Liver (tissue), 8 donors: ENCODE measurements at regions not wholly inside any gene's neighbourhood (a gene's known extent, or its start where the extent isn't known, plus 50 kb on each side); places are given as distances from the start of the nearest gene placed in this dataset.

Experiments
- DNase-seq: peaks from one replicate; pipeline ENCODE4 v3.0.0-alpha.2; 2017; ENCODE audit warnings: low spot score
- H3K27ac ChIP-seq, 2 donors: one replicate each; pipeline ENCODE4 v1.7.0; 2013; ENCODE audit warnings: inconsistent platforms in 2 of 2, low read length in 2 of 2, control low read depth in 1 of 2, low read depth in 1 of 2, mild to moderate bottlenecking in 1 of 2
- H3K27me3 ChIP-seq, 4 donors: one replicate each; pipeline versions ENCODE4 v1.6.1 to v1.7.0; 2013; ENCODE audit warnings: low read length in 3 of 4, inconsistent platforms in 1 of 4, mild to moderate bottlenecking in 1 of 4, moderate library complexity in 1 of 4; ENCODE audit not compliant: control insufficient read depth in 4 of 4, insufficient read depth in 4 of 4
- H3K36me3 ChIP-seq, 4 donors: one replicate each; pipeline versions ENCODE4 v1.6.1 to v1.7.0; 2013; ENCODE audit warnings: low read length in 3 of 4, mild to moderate bottlenecking in 3 of 4, low read depth in 1 of 4, moderate library complexity in 1 of 4; ENCODE audit not compliant: control insufficient read depth in 4 of 4, insufficient read depth in 3 of 4
- H3K4me1 ChIP-seq, 4 donors: one replicate each; pipeline versions ENCODE4 v1.6.1 to v1.7.0; 2013; ENCODE audit warnings: low read length in 3 of 4, mild to moderate bottlenecking in 3 of 4, moderate library complexity in 1 of 4; ENCODE audit not compliant: control insufficient read depth in 4 of 4, insufficient read depth in 4 of 4
- H3K4me3 ChIP-seq, 3 donors: one replicate each; pipeline versions ENCODE4 v1.6.1 to v1.7.0; 2013; ENCODE audit warnings: low read length in 3 of 3, control low read depth in 1 of 3, low read depth in 1 of 3, mild to moderate bottlenecking in 1 of 3
- H3K9ac ChIP-seq, 2 donors: one replicate each; pipeline ENCODE4 v1.7.0; 2013; ENCODE audit warnings: low read length in 2 of 2, mild to moderate bottlenecking in 2 of 2, moderate library complexity in 2 of 2, control low read depth in 1 of 2, low read depth in 1 of 2
- H3K9me3 ChIP-seq, 4 donors: one replicate each; pipeline versions ENCODE4 v1.6.1 to v1.7.0; 2013; ENCODE audit warnings: low read length in 3 of 4; ENCODE audit not compliant: control insufficient read depth in 4 of 4
- CTCF ChIP-seq: fragments of 150-350 bp; IDR thresholded peaks from 2 replicates; pipeline ENCODE4 v1.5.1; 2017; ENCODE audit warnings: improper control_type of control experiment, low read depth, low read length; ENCODE audit not compliant: missing input control
- EGR1 ChIP-seq, 2 donors: IDR thresholded peaks; 2 replicates each; pipeline ENCODE4 v1.6.1; 2016 to 2018; ENCODE audit warnings: antibody characterized with exemption in 2 of 2, low read depth in 2 of 2
- FOXA1 ChIP-seq: IDR thresholded peaks from 2 replicates; pipeline ENCODE4 v1.6.1; 2016; ENCODE audit warnings: antibody characterized with exemption
- GABPA ChIP-seq, 2 donors: IDR thresholded peaks in 1 of 2; conservative IDR thresholded peaks in 1 of 2; 2 replicates each; pipeline ENCODE4 v1.6.1; 2016; ENCODE audit warnings: antibody characterized with exemption in 2 of 2, mild to moderate bottlenecking in 1 of 2, moderate library complexity in 1 of 2
- HNF4A ChIP-seq, 2 donors: conservative IDR thresholded peaks; 2 replicates each; pipeline ENCODE4 v1.6.1; 2016; ENCODE audit warnings: antibody characterized with exemption in 2 of 2, mild to moderate bottlenecking in 2 of 2
- HNF4G ChIP-seq: IDR thresholded peaks from 2 replicates; pipeline ENCODE4 v1.6.1; 2016; ENCODE audit warnings: antibody characterized with exemption
- JUND ChIP-seq, 2 donors: IDR thresholded peaks; 2 replicates each; pipeline ENCODE4 v1.6.1; 2016; ENCODE audit warnings: antibody characterized with exemption in 2 of 2
- NR2F2 ChIP-seq: IDR thresholded peaks from 2 replicates; pipeline ENCODE4 v1.6.1; 2016; ENCODE audit warnings: antibody characterized with exemption
- RAD21 ChIP-seq, 2 donors: IDR thresholded peaks; 2 replicates each; pipeline ENCODE4 v1.6.1; 2016; ENCODE audit warnings: antibody characterized with exemption in 2 of 2, mild to moderate bottlenecking in 2 of 2
- REST ChIP-seq: IDR thresholded peaks from 2 replicates; pipeline ENCODE4 v1.6.1; 2016; ENCODE audit warnings: antibody characterized with exemption, mild to moderate bottlenecking
- SP1 ChIP-seq: IDR thresholded peaks from 2 replicates; pipeline ENCODE4 v1.6.1; 2018; ENCODE audit warnings: antibody characterized with exemption, mild to moderate bottlenecking
- TAF1 ChIP-seq: conservative IDR thresholded peaks from 2 replicates; pipeline ENCODE4 v1.6.1; 2016; ENCODE audit warnings: antibody characterized with exemption, mild to moderate bottlenecking
- ZBTB33 ChIP-seq: IDR thresholded peaks from 2 replicates; pipeline ENCODE4 v1.6.1; 2016; ENCODE audit warnings: antibody characterized with exemption
- WGBS: extraction: QIAGEN DNeasy Blood & Tissue Kit; methylation state at CpG from one replicate; pipeline ENCODE4 v1.1.7; 2013; 5-methylcytosine and 5-hydroxymethylcytosine counted together
- donor health status: healthy.
- donor health status: healthy.
- donor health status: healthy.
- donor health status: healthy.
- donor health status: healthy.

GRCh38 chr1:234728740-234729139, 118.8 kb upstream of the IRF2BP2 start:
- Histone ChIP-seq H3K4me1 (peaks cover 7 to 35% (median 17%) of the 10 kb centered on the region in 4 donors), H3K27ac (no peak overlapping the region), H3K9me3 (no peaks in the 10 kb centered on the region), H3K27me3 (no peaks in the 10 kb centered on the region), H3K9ac (no peak overlapping the region), H3K4me3 (no peak overlapping the region), H3K36me3 (no peaks in the 10 kb centered on the region)
- TF ChIP-seq ZBTB33: no peak
- TF ChIP-seq EGR1 (IDR thresholded peaks at IDR 0.05; ENCODE audit: low read depth in 2 of 2): no peak
- TF ChIP-seq SP1: no peak
- no peak for TF ChIP-seq NR2F2
- no peak for TF ChIP-seq GABPA (IDR thresholded peaks at IDR 0.05 in 1 of 2, conservative IDR thresholded peaks at IDR 0.05 in 1 of 2)
- TF ChIP-seq RAD21 (IDR thresholded peaks at IDR 0.05): no peak
- TF ChIP-seq FOXA1: no peak
- no peak for TF ChIP-seq JUND (IDR thresholded peaks at IDR 0.05)
- no peak for TF ChIP-seq HNF4G
- no peak for TF ChIP-seq HNF4A (conservative IDR thresholded peaks at IDR 0.05)
- no peak for TF ChIP-seq TAF1
- no peak for TF ChIP-seq REST
- no peak for DNase-seq
- 94% methylated on average over 12 of the region's 12 CpGs for WGBS

- no peak for DNase-seq
- H3K9me3 ChIP-seq: no peaks in the 10 kb centered on the region
- no peak overlapping the region for H3K4me3 ChIP-seq
- H3K27me3 ChIP-seq: no peaks in the 10 kb centered on the region
- WGBS: 86% methylated on average over 8 of the region's 8 CpGs
- peak overlapping the region; percentile 92 to 98 for H3K27ac ChIP-seq
- peak overlapping the region in 1 of 2 donors; percentile 36 for H3K9ac ChIP-seq
- peaks cover 13 to 48% (median 26%) of the 10 kb centered on the region in 4 donors for H3K4me1 ChIP-seq
- TF ChIP-seq CTCF (no peak), FOXA1 (no peak)
- H3K36me3 ChIP-seq: no peaks in the 10 kb centered on the region
These were observed 117.3 kb upstream of the IRF2BP2 start for GRCh38 chr1:234727018-234727940.
